GM21737 (cell line): ENCODE measurements at regions not wholly inside any gene's neighbourhood (a gene's known extent, or its start where the extent isn't known, plus 50 kb on each side); places are given as distances from the start of the nearest gene placed in this dataset.

ENCODE experiments used
- ATAC-seq: cut with Tn5 transposase; IDR thresholded peaks from one replicate; pipeline ENCODE4 v1.9.1; 2021; ENCODE audit warnings: mild to moderate bottlenecking, moderate library complexity; ENCODE audit not compliant: unreplicated experiment

- ATAC-seq = no peak
Observed at GRCh38 chr2:611519-611918, 65.7 kb downstream of the TMEM18 start.

GRCh38 chr2:610491-610890 is 66.7 kb downstream of the TMEM18 start:
- ATAC-seq = no peak

- ATAC-seq = no peak
Observed at GRCh38 chr2:609881-610280, 67.3 kb downstream of the TMEM18 start.

- ATAC-seq = no peak
Observed at GRCh38 chr2:609449-609848, 67.8 kb downstream of the TMEM18 start.

- ATAC-seq = no peak
Observed at GRCh38 chr2:608711-609110, 68.5 kb downstream of the TMEM18 start.

- ATAC-seq = no peak
Observed at GRCh38 chr2:608297-608696, 68.9 kb downstream of the TMEM18 start.

GRCh38 chr2:607709-608108 is 69.5 kb downstream of the TMEM18 start:
- no peak for ATAC-seq

GRCh38 chr2:607172-607571 is 70.0 kb downstream of the TMEM18 start:
- ATAC-seq = no peak

- ATAC-seq = no peak
Observed at GRCh38 chr2:605674-606608, 71.3 kb downstream of the TMEM18 start.

- no peak for ATAC-seq
Observed at GRCh38 chr2:604854-605524, 72.2 kb downstream of the TMEM18 start.

GRCh38 chr2:604385-604784 is 72.8 kb downstream of the TMEM18 start:
- no peak for ATAC-seq

- no peak for ATAC-seq
Observed at GRCh38 chr2:603869-604268, 73.3 kb downstream of the TMEM18 start.

GRCh38 chr2:603427-603826 is 73.8 kb downstream of the TMEM18 start:
- no peak for ATAC-seq

- no peak for ATAC-seq
Observed at GRCh38 chr2:602571-603359, 74.4 kb downstream of the TMEM18 start.

- ATAC-seq = no peak
Observed at GRCh38 chr2:601806-602455, 75.3 kb downstream of the TMEM18 start.

- no peak for ATAC-seq
Observed at GRCh38 chr2:601387-601698, 75.9 kb downstream of the TMEM18 start.

- ATAC-seq = no peak
Observed at GRCh38 chr2:600542-601386, 76.4 kb downstream of the TMEM18 start.

GRCh38 chr2:599601-600000 is 77.6 kb downstream of the TMEM18 start:
- no peak for ATAC-seq

- ATAC-seq = no peak
Observed at GRCh38 chr2:598058-598802, 79.0 kb downstream of the TMEM18 start.
